DMS 273 (cell line): ENCODE measurements at regions not wholly inside any gene's neighbourhood (a gene's known extent, or its start where the extent isn't known, plus 50 kb on each side); places are given as distances from the start of the nearest gene placed in this dataset.
A peak's percentile ranks its signal among the peaks of the same experiment; 100 is the strongest.

ENCODE experiments used
- DNase-seq: peaks from one replicate; lab custom pipeline; 2025; ENCODE audit not compliant: unreplicated experiment; lab: John Stamatoyannopoulos, UW

DNA sequence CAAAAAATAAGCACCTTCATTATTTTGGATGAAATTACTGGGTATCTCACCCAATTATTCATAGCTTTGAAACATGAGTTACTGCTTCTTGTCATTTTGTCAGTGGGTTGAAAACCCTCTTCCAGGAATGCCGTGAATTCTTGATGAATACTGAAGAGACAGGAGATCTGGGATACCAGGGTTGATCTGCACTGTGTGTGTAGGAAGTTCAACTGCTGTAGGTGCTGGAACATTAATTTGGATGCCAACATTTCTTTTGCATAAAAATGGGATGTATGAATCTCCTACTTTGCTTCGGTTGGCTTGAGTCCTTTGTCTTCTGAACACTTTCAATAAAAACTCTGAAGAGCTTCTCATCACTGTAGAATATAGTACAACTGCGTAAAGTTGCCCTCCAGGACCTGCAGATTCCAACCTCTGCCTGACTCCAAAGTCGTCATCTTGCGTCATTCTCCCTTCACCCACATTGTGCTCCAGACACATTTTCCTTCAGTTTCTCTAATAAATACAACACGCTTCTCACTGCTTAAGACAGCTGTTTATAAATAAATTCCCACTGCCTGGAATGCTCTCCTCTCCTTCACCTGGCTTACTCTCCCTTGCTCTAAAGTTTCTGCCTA, 312.7 kb upstream of the TGFBR2 start:
- no peak for DNase-seq

DNA sequence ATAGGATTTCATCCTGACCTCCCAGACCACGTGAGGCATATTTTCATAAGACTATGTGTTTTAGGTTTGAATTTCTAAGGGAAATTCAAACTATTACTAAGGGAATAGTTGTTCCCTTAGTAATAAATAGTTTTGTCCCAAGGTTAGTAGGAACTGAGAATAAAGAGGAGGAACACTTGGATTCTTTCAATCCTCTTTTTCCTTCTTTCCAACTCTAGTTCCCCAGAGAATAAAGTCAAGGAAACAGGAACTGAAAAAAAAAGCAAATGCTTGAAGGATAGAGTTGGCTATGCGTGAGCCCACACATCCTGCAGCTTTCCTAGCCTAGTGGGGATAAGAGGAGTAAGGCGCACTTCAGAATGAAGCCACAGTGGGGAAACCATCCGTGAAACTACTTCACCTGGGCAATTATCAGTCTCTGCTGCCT, 312.1 kb upstream of the TGFBR2 start:
- no peak for DNase-seq

DNA sequence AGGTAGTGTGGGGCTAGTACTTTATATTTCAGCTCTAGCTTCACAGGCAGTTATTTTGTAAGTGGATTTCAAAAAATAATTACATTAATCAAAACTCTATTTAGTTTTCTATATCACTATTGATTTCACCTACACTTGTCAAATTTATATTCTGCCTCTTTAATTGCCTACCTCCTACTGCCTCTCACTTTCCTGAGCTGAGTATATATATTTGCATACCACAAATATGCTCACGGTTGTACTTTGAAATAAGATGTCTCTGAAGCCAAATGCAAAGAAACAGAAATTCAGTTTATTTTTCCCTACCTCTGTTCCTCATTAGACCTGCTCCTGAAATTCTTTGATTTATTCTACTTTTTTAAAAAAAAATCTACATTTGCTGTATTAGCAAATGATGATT, 309.3 kb upstream of the TGFBR2 start:
- DNase-seq, result no peak

DNA sequence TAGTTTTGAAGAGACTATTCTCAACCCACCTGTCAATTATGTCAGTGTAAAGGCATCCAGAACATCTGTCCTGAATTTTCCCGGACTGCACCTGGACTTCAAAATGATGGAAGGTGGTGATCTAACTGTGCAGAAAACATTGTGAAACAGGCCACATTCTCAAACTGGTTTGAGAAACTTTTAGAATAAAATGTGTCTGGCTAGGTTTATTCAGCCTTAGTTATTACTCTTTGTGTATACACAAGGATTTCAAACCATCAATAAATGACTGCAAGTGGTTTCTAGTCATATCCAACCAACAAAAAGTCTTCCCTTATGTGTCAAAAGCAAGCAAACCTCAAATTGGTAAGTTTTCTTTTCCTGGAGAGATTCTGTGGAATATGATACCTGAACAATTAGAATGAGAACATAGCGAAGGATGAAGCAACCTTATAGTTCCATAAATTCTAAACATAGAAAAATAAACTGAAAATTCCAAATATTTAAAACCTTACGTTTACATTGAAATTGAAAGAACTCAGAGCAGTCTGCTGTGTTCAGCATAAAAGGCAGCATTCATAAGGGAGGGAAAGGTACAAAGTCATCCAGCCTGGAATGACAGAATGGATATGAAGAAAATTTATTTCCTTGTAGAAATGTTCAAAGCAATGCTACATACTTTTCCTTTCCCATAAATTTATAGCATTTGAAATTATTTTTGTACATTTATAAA, 306.6 kb upstream of the TGFBR2 start:
- no peak for DNase-seq

DNA sequence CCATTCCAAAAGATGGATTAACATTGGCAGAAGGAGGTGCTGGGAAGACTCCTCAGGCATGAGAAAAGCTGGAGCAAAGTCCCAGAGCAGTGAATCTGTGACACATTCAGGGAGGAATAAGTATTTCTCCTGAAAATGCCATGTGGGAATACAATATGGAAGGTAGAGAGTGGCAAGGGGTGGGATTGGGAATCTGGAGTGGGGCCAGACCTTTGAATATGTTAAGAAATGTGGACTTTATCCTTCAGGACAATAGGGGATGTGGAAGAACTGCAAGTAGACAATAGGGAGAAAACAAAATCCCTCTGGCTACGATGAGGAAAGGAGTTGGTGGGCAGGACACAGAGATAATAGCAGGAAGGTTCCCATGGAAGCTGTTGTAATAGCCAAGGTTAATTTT, 305.6 kb upstream of the TGFBR2 start:
- DNase-seq, result no peak

DNA sequence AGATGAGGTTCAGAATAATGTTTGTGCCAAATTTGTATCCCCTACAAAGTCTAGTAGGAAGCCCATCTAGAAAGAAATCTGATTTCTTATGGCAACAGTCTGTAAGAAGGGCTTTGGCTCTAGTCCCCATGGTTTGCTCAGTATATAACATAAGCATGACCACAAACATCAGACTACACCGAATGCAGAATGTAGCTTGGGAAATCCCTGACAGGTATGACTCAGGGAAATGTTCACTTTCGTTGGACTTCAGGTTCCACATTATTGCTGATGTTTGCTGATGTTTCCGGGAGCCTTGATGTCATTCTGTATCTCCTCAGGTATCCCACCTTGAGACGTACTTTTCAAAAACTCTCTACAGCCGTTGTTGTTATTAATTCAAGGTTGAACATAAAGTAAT, 304.4 kb upstream of the TGFBR2 start:
- DNase-seq, result no peak

DNA sequence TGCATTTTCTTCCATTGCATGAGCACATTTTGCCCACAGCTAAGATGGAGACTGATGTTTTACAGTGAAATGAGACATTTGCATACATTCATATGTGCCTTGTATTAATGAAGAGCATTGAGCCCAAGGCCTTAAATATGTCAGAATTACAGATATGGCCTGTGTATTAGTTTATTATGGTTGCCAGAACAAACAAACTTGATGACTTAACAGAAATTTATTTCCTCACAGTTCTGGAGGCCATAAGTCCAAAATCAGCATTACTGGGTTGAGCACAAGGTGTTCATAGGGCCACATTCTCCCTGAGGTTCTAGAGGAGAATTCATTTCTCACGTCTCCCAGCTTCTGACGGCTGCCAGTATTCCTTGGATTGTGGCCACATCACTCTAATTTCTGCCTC, 302.6 kb upstream of the TGFBR2 start:
- DNase-seq, result no peak

DNA sequence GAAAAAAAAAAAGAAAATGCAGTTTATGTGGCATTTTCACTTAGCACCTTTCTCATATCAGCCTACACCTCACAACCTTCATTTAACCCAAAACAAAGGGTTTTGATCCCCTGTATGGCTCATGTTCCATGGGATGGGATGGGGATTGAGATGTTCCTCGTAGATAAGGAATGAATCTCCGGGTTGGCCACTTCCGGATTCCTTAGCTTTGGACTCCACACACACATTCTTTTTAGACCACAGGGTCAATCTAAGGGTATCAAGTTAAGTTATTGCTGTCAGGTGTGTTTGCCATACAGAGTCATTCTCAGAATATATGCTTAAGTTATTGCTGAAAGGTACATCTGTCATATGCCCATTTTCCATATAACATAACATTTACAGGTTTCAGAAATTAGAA, 301.4 kb upstream of the TGFBR2 start:
- no peak for DNase-seq

DNA sequence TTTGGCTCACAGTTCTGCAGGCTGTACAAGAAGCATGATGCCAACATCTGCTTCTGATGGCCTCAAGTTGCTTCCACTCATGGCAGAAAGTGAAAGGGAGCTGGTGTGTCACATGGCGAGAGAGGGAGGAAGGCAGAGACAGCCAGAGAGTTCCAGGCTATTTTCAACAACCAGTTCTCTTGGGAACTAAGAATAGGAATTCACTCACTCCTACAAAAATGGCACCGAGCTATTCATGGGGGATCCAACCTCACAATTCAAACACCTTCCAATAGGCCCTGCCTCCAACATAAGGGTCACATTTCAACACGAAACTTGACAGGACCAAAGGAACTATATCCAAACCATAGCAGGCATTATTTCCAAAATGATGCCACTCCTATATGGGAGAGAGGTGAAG, 299.5 kb upstream of the TGFBR2 start:
- DNase-seq, result no peak

DNA sequence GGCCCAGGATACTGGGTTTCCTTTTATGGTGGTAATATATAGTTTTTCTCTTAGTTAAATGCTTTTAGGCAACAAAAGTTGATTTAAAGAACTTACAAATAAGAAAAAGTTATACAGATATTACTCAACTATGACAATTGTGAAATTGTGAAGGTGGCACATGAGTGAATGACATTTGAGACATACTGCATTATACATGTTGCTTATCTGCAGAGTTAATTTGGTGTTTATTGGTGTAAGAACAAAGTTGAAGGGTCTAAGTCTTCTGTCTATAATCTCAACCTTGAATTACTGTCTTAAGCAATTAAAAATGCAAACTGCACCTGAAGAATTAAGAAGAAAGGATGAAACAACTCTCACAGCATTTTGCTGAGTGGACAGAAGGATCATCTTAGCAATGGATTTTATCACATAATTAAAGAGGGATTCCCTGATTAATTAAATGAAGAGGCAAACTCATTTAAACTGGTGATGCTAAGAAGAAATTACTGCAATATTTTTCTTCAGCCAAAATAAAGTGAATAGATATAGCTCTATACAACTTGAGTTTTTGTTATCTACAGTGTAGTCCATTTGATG, 298.9 kb upstream of the TGFBR2 start:
- no peak for DNase-seq

DNA sequence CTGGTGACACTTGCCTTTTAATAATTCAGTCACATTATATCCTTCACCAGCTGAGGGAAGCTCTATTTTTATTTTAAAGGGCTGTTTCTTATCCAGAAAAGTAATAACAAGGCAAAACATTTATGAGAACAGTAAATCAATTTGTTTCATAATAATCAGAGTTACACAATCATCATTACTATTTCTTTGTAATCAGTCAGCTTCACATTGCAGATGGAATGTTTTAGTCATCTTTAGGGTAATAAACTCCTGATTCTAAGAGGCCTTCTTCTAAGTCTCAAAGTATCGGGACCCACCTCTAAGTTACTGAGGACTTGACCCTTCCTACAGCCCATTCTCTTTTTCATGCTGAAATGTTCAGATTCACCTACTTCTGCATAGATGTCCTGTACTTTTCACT, 298.3 kb upstream of the TGFBR2 start:
- no peak for DNase-seq

DNA sequence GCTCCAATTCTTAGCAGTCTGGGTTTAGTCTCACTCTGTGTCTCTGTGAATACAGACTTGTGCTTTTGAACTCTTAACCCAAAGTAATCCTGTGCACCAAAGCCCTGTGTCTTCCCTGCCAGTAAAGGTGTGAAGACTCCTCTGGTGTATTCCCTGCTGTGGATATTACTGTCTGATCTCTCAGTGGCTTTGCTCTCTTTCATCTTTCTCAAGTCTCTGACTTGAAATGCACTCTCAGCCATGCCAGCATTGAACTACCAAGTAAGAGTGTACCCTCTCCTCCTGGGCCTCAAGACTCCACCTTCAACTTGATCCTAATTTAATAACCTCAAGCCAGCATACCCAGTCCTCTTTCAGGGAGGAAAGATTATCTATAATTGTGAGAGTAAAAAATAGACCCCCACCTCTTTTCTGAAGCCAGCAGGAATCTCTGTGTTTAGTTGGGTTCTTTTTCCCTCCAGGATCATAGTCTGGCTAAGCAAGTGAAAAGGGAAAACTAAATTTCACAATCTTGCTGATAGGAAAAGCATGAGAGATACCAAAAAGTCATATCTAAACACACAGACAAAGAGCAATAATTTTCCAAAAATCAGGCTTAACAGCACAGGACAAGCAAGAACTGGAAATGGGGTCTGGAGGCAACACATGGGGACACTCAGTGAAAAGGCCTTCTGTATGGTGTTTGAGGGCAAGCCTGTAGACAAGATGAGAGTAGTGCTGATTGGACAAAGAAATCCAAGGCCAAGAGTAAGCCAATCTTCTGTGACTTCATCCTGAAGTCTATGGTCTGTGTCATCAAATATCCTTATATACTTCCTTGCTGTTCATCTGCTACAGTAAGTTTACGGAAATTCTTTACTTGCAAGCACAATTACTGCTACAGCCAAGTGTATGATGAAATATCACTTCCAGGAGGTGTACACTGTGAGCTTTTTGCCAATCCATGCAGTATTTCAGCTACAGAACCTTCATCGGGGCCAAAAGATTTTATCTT, 296.1 kb upstream of the TGFBR2 start:
- no peak for DNase-seq

DNA sequence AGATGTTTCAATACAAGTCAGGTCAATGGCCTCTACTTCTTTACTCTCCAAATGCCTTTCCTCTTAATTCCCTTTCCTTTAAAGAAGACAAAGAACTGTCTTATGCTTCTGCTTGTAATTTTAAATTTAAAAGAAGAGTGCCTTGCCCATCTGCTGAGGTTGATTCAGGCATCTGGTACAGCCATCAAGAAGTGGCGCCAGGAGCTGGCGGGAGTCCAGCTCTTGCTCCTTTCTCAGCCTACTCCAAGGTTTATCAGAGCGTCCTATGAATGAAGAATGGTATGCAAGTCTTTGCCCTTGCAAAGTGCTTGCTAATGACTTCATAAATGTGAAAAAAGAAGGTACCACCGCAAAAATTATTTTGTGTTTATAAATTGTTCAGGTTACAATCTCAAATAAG, 294.6 kb upstream of the TGFBR2 start:
- peak; percentile 87 for DNase-seq

DNA sequence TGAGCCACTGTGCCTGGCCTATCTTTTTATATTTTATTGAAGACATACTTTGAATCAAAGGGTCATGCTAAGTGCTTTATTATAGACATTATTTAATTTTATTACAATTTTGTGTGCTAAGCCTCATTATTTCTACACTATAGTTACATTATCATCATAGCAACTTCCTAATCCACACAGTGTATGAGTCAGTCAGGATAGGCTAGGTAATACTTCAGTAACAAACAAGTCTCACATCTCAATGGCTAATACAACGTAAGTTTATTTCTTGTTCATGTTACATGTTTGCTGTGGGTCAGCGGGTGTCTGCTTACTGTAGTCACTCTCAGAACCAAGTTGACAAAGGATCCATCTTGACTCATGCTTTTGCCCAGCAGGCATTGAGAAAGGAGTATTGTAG, 292.6 kb upstream of the TGFBR2 start:
- no peak for DNase-seq

DNA sequence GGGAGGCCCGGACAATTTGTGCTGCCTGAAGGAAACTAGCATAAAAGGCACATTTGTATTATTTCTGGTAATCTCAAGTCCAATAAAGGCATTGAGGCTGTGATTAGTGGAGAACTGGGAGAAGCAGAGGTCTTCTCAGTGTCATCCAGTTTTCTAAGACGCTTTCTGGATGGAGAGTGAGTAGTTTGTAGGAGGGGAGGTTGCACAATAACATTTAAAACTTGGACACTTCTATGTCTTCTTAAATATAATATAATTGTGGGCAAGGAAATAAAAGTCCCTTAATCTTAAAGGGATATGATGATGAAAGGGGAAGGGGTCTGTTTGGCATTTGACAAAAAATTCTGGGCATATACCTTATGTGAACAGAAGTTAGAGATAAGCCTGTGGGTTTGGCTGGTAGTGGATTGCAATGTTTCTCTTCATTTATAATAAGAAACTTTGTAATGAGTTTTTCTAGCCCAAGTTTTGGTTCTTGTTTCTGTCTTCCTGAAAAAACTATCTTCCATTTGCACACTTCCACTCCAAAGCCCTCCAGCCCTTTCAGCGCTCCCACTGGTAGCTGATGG, 291.6 kb upstream of the TGFBR2 start:
- no peak for DNase-seq

DNA sequence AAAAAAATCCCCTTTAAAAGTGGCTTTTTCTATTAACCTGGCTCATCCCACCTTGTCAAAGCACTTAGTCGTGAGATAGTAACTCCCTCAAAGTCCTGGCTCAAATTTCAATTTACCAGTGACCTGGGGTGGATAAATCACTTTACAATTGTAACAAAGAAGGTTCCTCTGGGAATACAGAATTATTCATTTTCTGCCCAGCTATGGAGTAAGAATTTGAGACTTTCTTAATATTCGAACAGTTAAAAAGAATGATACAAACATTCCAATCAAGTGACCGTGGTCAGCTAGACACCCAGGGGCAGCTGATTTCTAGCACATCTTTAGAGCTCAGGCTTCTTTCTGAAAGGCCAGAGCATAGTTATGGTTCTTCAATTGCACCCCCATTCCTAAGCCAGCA, 291.0 kb upstream of the TGFBR2 start:
- no peak for DNase-seq

DNA sequence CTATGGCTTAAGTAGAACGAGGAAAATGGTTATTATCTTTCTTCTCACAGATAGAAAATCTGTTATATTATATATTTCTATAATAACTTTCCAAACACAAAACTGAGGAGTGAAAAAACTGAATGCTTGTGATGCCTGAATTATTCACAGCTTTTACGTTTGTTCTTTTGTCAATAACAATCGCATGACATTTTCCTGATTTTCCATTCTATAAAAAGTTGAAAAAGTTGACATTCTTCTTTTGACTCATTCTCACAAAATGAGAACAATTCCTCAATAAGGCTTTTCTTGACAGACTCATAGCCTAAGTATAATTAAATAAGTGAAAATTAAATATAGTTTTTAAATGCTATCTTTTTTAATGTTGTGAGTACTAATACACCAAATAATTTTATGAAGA, 288.8 kb upstream of the TGFBR2 start:
- no peak for DNase-seq

DNA sequence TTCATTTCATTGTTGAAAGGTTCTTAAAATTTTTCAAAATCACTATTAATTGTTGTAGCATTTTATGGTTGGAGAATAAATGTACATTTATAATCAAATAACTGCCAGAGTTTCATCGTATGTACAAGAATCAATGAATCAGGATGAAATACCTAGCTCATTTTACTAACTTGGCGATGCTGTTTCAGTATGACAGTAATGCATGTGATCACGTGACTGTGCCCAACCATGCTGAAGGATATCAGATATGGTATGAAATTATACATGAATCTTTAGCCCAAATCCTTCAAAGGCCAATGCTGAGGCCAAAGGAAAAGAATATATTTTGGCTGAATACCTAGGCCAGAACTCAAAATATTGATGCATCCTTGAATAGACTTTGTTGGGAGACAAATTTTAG, 288.3 kb upstream of the TGFBR2 start:
- DNase-seq, result no peak

DNA sequence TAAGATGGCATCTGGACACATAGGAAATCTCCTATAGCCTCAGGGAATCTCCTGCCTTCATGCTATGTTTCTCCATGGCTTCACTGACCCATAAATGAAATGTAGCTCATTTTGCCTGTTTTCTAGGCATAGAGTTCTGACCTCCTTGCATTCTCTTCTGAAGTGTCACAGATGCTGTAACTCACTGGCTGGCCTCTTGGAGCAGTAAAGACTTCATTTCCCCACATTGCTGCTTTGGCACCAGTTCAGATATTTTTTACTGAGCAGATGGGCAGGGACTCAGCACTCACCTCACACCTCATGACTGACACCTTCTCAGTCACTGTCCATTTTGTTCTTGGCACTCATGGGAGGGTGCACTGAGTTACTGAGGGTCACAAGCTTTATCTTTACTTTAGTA, 286.7 kb upstream of the TGFBR2 start:
- peak; percentile 87 for DNase-seq

DNA sequence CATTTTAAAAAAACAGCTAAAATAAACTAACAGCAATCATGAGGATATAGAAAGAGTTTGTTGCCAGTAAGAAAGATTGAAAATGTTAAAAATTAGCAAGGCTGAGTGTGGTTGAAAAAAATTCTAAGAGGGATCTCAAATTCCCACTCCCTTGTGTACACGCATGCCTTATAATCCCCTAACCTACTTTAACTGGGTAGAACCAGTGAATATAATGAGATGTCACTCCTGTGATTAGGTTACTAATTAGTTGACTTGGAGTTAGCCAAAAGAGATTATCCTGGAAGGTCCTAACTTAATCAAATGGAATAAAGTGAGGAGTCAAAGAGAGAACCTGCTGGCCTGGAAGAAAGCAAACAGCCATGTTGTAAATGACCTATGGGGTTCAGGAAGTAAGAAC, 286.0 kb upstream of the TGFBR2 start:
- DNase-seq, result no peak

DNA sequence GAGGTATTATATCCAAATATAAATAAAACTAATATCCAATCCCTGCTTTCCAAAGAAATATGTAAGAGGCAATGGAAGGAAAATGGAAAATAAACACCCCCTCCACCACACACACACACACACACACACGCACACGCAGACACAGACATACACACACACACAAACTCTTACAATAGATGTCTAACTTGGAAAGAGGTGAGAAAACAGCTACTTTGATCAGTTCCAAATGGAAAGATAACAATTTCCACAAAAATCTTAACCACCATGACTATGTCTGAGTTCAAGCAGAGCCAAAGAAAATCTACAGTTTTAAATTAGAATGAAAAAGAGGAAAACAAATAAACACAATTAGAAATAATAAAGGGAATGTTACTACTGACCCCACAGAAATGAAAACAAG, 285.3 kb upstream of the TGFBR2 start:
- no peak for DNase-seq
